ENCODE measurements at regions not wholly inside any gene's neighbourhood (a gene's known extent, or its start where the extent isn't known, plus 50 kb on each side); places are given as distances from the start of the nearest gene placed in this dataset.

GRCh38 chr13:47000165-47000564, 103.3 kb upstream of the HTR2A start:
- TF ChIP-seq, protein P1, sequence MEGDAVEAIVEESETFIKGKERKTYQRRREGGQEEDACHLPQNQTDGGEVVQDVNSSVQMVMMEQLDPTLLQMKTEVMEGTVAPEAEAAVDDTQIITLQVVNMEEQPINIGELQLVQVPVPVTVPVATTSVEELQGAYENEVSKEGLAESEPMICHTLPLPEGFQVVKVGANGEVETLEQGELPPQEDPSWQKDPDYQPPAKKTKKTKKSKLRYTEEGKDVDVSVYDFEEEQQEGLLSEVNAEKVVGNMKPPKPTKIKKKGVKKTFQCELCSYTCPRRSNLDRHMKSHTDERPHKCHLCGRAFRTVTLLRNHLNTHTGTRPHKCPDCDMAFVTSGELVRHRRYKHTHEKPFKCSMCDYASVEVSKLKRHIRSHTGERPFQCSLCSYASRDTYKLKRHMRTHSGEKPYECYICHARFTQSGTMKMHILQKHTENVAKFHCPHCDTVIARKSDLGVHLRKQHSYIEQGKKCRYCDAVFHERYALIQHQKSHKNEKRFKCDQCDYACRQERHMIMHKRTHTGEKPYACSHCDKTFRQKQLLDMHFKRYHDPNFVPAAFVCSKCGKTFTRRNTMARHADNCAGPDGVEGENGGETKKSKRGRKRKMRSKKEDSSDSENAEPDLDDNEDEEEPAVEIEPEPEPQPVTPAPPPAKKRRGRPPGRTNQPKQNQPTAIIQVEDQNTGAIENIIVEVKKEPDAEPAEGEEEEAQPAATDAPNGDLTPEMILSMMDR (conservative IDR thresholded peaks at IDR 0.05) = no peak
- TF ChIP-seq ZFX (IDR thresholded peaks at IDR 0.05) = no peak

All from C4-2B (cell line).